Gastrocnemius medialis (tissue), 4 donors: ENCODE measurements at regions not wholly inside any gene's neighbourhood (a gene's known extent, or its start where the extent isn't known, plus 50 kb on each side); places are given as distances from the start of the nearest gene placed in this dataset.
A peak's percentile ranks its signal among the peaks of the same experiment; 100 is the strongest.

Source experiments
- ATAC-seq, 2 donors: fragments of 150-250 bp; one replicate each; pipeline ENCODE4 v1.9.1; 2016
- DNase-seq, 2 donors: peaks; one replicate each; pipeline ENCODE4 v3.0.0-alpha.2; 2019
- H3K27ac ChIP-seq, 4 donors: fragments of 200-600 bp; sonication (generic); 1 replicate in 1 of 4; 2 replicates in 3 of 4; pipeline ENCODE4 v1.5.1; 2016 to 2018; ENCODE audit warnings: mild to moderate bottlenecking in 2 of 4, moderate library complexity in 1 of 4
- H3K27me3 ChIP-seq, 3 donors: fragments of 200-600 bp; sonication (generic) in 2 of 3; 1 replicate in 1 of 3; 2 replicates in 2 of 3; pipeline versions ENCODE4 v1.5.1 to v1.6.0; 2016 to 2019; ENCODE audit warnings: mild to moderate bottlenecking in 1 of 3, moderate library complexity in 1 of 3
- H3K36me3 ChIP-seq, 2 donors: fragments of 200-600 bp; sonication (generic) in 1 of 2; one replicate each; pipeline ENCODE4 v1.5.1; 2017 to 2018
- H3K4me1 ChIP-seq, 2 donors: fragments of 200-600 bp; sonication (generic) in 1 of 2; one replicate each; pipeline ENCODE4 v1.5.1; 2016 to 2017; ENCODE audit warnings: mild to moderate bottlenecking in 2 of 2
- H3K4me3 ChIP-seq, 4 donors: fragments of 200-600 bp; sonication (generic) in 3 of 4; 1 replicate in 1 of 4; 2 replicates in 3 of 4; pipeline ENCODE4 v1.5.1; 2016 to 2019; ENCODE audit warnings: mild to moderate bottlenecking in 2 of 4
- H3K9me3 ChIP-seq, 3 donors: fragments of 200-600 bp; sonication (generic) in 2 of 3; 1 replicate in 1 of 3; 2 replicates in 2 of 3; pipeline ENCODE4 v1.5.1; 2016 to 2019
- CTCF ChIP-seq, 5 experiments: fragments of 450-650 bp in 3 of 5; fragments of 200-600 bp in 2 of 5; sonication (generic) in 2 of 5; IDR thresholded peaks in 4 of 5; conservative IDR thresholded peaks in 1 of 5; 1 replicate in 4 of 5; 2 replicates in 1 of 5; pipeline ENCODE4 v1.5.1; 2016 to 2019; ENCODE audit warnings: antibody characterized with exemption in 5 of 5, mild to moderate bottlenecking in 3 of 5, moderate library complexity in 3 of 5
- POLR2A ChIP-seq, 2 donors: fragments of 450-650 bp; IDR thresholded peaks; one replicate each; pipeline ENCODE4 v1.6.1; 2017; ENCODE audit warnings: antibody characterized with exemption in 2 of 2, mild to moderate bottlenecking in 2 of 2, moderate library complexity in 2 of 2
- in situ Hi-C, 4 donors: fragments of 200-750 bp; cut with MboI; loops; one replicate each; pipeline versions ENCODE4 v1.15.0 to v1.8.0; 2017; ENCODE audit warnings: low sequenced_read_pairs in 4 of 4
- intact Hi-C: fragments of 100-400 bp; cut with DNase I; formaldehyde crosslinking; loops from one replicate; pipeline ENCODE4 v1.15.1; 2023; ENCODE audit warnings: low total_unique reads

- H3K36me3 ChIP-seq: no peaks in the 10 kb centered on the region
- no peaks in the 10 kb centered on the region for H3K4me1 ChIP-seq
- intact Hi-C loops (no loop called here), in situ Hi-C loops (no loop called here)
- no peak overlapping the region for H3K27ac ChIP-seq
- H3K4me3 ChIP-seq: no peak overlapping the region
- TF ChIP-seq POLR2A (IDR thresholded peaks at IDR 0.05) (no peak), CTCF (IDR thresholded peaks at IDR 0.05 in 4 of 5, conservative IDR thresholded peaks at IDR 0.05 in 1 of 5) (no peak)
- no peaks in the 10 kb centered on the region for H3K27me3 ChIP-seq
- DNase-seq: no peak
- no peaks in the 10 kb centered on the region for H3K9me3 ChIP-seq
- no peak for ATAC-seq
Measured at GRCh38 chr3:165393461-165393860, 197.3 kb upstream of the SLITRK3 start.

- in situ Hi-C loops: no loop called here
- no peaks in the 10 kb centered on the region for H3K36me3 ChIP-seq
- no peak for DNase-seq
- H3K9me3 ChIP-seq: no peaks in the 10 kb centered on the region
- no peak for TF ChIP-seq POLR2A (IDR thresholded peaks at IDR 0.05)
- no peak for TF ChIP-seq CTCF (IDR thresholded peaks at IDR 0.05 in 4 of 5, conservative IDR thresholded peaks at IDR 0.05 in 1 of 5)
- no peak overlapping the region for H3K4me3 ChIP-seq
- ATAC-seq: no peak
- intact Hi-C loops: no loop called here
- H3K4me1 ChIP-seq: no peaks in the 10 kb centered on the region
- no peaks in the 10 kb centered on the region for H3K27me3 ChIP-seq
- H3K27ac ChIP-seq: no peak overlapping the region
Measured at GRCh38 chr3:165390166-165390565, 194.0 kb upstream of the SLITRK3 start.

- H3K36me3 ChIP-seq: no peaks in the 10 kb centered on the region
- DNase-seq (no peak), ATAC-seq (no peak)
- no peaks in the 10 kb centered on the region for H3K27me3 ChIP-seq
- no peaks in the 10 kb centered on the region for H3K9me3 ChIP-seq
- no peaks in the 10 kb centered on the region for H3K4me1 ChIP-seq
- H3K4me3 ChIP-seq: no peak overlapping the region
- H3K27ac ChIP-seq: no peak overlapping the region
- intact Hi-C loops (no loop called here), in situ Hi-C loops (no loop called here)
- TF ChIP-seq CTCF (IDR thresholded peaks at IDR 0.05 in 4 of 5, conservative IDR thresholded peaks at IDR 0.05 in 1 of 5) (no peak), POLR2A (IDR thresholded peaks at IDR 0.05) (no peak)
Measured at GRCh38 chr3:165389653-165390052, 193.5 kb upstream of the SLITRK3 start.

GRCh38 chr3:165389064-165389463 lies 192.9 kb upstream of the SLITRK3 start:
- no peaks in the 10 kb centered on the region for H3K36me3 ChIP-seq
- no peaks in the 10 kb centered on the region for H3K9me3 ChIP-seq
- H3K27ac ChIP-seq: peak overlapping the region in 2 of 4 donors; percentile 40 to 59
- intact Hi-C loops: no loop called here
- ATAC-seq: peak; percentile 53 to 60
- no peaks in the 10 kb centered on the region for H3K27me3 ChIP-seq
- H3K4me1 ChIP-seq: no peaks in the 10 kb centered on the region
- peak in 1 of 2 donors; percentile 30 for DNase-seq
- in situ Hi-C loops: no loop called here
- no peak for TF ChIP-seq CTCF (IDR thresholded peaks at IDR 0.05 in 4 of 5, conservative IDR thresholded peaks at IDR 0.05 in 1 of 5)
- TF ChIP-seq POLR2A (IDR thresholded peaks at IDR 0.05): no peak
- no peak overlapping the region for H3K4me3 ChIP-seq

GRCh38 chr3:165383381-165383780 lies 187.2 kb upstream of the SLITRK3 start:
- H3K9me3 ChIP-seq: no peaks in the 10 kb centered on the region
- no peak for ATAC-seq
- no peak overlapping the region for H3K27ac ChIP-seq
- DNase-seq: no peak
- H3K4me3 ChIP-seq: no peak overlapping the region
- no peak for TF ChIP-seq CTCF (IDR thresholded peaks at IDR 0.05 in 4 of 5, conservative IDR thresholded peaks at IDR 0.05 in 1 of 5)
- no peak for TF ChIP-seq POLR2A (IDR thresholded peaks at IDR 0.05)
- no peaks in the 10 kb centered on the region for H3K4me1 ChIP-seq
- in situ Hi-C loops (no loop called here), intact Hi-C loops (no loop called here)
- no peaks in the 10 kb centered on the region for H3K36me3 ChIP-seq
- no peaks in the 10 kb centered on the region for H3K27me3 ChIP-seq
